ENCODE measurements at regions not wholly inside any gene's neighbourhood (a gene's known extent, or its start where the extent isn't known, plus 50 kb on each side); places are given as distances from the start of the nearest gene placed in this dataset.
"Not testable (repeated sequence)": the region's sequence is repeated elsewhere in the genome, so short reads cannot be mapped to it uniquely, and the experiment has no call there.

DNA sequence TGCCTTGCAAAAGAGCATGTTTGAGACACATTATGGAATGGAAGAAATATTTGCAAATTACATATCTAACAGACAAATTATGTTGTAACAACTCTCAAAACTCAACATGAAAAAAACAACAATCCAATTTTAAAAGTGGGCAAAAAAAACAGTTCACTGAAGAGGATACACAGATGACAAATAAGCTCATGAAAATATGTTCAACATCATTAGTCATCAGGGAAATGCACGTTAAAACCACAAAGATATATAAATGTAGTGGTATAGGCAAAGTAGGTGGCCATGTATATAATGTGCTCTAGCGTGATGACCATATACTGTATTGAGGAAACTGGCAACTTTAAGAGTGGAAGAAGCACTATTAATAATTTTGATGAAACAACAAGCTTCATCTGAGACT, 220.1 kb downstream of the IRS1 start:
- DNase-seq (ENCODE audit: low spot score): no peak

DNA sequence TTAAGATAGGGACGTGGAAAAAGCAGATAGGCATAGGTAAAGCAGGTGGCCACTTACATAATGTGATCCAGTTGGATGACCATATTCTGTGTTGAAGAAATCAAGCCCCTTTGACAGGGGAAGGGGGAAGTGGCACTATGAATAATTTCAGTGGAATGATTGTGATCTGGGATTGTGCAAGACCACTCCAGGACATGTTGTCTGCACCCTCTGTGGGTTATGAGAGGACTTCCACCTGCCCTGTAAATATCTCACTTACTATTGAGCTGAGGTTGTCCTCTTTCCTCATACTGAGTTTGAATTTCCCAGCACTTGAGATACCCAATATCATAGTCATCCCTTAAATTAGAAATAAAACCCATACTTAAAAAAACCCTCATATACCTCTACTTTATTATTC, 220.7 kb downstream of the IRS1 start:
- DNase-seq (ENCODE audit: low spot score): no peak

DNA sequence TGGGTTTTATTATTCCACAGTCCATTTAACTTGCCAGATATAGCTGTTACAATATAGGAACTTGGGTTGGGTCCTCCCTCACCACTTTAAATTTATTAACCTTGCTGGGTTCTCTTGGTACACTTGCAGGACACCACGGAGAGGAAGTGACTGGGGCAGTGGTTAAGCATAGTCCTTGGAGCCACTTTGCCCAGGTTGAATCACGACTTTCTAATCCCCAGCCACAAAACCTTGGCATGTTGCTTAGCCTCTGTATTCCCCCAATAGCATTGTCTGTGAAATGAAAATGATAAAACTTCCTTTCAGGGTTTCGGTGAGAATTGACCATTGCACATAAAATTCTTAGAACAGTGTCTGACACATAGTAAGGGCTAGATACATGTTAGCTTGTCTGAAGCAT, 221.2 kb downstream of the IRS1 start:
- DNase-seq (ENCODE audit: low spot score): peak; percentile 23

DNA sequence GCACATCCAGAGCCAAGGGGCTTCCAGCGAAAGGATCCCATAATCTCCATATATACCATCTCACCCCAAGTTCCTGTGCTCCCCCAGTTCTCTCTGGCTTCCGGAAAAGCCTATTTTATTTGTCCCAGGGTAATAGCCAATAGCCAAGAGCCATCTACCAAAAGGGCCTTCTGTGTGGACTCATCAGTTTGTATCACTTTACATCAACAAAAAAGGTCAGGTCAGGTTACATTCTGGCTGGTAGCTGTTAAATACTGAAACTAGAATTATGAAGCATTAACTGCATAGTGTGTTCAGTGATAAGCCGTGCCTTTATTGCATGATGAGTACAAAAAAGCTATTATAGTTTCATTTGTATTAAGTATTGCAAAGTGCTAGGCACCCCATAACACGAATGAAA, 223.7 kb downstream of the IRS1 start:
- DNase-seq (ENCODE audit: low spot score): no peak

DNA sequence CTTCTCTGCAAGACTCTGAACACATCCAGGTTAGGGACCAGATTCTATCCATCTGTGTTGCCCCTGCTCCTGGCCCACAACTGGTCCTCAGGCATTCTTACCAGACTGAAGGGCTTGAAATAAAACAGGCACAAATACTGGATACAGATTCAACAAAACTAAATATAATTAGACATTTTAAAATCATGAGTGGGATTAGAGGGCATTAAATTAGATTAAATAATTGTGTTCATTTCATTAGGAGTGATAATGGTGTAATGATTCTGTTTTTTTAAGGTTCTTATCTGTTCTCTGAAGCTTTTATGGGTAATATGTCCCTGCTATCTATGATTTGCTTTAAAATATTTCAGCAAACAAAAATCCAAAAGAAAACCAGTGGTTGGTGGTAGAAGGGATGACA, 226.5 kb downstream of the IRS1 start:
- no peak for DNase-seq (ENCODE audit: low spot score)

DNA sequence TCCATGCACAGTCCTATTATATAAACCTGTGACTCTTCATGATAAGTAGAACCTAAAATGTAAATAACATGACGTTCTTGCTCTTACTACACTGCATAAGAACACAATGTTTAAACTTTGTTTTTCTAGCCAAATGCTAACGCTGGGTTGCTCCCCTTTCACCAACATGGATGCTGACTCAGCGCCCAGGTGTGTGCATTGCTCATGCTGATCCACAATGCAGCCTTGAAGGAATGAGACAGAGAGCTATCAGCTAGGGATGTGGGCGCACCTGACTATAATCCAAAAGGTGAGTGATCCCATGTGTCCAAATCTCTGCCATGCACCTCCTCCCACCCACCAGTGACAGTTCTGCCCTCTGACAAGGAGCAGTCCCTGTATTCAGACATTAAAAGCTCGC, 235.0 kb downstream of the IRS1 start:
- no peak for DNase-seq (ENCODE audit: low spot score)

DNA sequence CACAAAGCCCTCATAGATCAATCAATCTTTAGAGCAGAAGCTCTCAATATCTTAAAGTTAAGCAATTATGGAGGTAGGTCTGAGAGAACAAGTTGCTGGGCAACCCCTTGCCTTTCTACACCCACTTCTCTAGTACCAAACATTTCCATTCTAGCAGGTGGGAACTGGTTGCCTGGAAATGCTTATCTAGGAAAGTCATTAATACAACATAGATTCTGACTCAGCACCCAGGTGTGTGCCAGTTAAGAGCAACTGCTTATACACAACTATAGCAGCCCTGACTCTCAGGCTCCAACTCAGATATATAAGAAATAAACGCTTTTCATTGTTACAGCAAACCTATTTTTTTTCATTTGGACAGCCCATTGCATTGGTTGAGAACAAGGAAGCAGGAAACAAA, 237.7 kb downstream of the IRS1 start:
- no peak for DNase-seq (ENCODE audit: low spot score)

DNA sequence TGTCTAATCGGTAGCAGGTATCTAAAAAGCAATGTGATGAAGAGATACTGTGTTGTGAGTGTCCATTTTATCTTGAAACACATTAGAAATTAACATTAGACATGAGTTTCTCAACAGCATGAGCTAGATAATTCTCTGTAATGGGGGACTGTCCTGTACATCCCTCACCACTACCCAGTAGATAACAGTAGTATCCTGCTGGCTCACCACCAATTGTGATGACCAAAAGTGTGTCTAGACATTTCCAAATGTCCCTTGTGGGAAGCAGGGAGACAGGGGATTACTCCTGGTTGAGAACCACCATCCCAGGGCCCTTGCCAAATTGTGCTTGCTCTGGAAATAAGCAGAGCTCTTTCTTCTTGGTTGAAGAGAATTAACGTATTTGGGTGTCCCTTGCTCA, 239.3 kb downstream of the IRS1 start:
- DNase-seq (ENCODE audit: low spot score): no peak

DNA sequence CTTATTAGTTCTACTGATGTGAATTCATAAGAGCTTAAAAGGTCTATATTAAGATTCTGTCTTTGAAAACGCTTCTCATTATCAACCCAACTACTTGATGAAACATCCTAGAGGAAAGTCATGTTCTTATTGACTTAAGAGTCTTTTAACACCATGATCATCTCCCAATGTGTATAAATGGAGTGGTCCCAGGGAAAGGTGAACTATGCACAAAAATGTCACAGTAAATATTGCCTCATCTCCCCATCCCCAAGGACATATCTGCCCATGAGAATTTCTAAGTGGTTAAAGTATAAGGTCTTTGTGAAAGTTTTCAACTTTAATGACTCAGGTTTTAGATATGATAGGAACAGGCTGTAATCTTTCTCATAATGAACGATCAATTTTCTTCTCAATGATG, 240.1 kb downstream of the IRS1 start:
- DNase-seq (ENCODE audit: low spot score): no peak

DNA sequence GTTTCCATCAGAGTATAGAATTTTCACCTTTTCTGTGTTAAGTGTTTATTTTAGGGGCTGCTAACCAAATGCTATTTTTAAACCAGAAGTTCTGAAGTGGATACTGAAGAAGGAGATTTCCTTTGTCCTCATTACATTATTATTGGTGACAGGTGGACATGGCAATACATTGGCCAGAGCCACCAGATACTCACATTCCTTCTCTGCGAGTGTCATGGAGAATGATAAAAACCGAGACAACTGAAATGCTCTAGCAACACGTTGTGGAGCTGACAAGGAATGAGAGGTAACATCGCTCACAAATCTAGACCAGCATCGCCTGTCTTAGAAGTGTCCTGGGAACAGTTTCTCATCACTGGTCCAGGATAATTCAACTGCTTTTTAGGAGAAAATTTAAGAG, 241.2 kb downstream of the IRS1 start:
- DNase-seq (ENCODE audit: low spot score): no peak

DNA sequence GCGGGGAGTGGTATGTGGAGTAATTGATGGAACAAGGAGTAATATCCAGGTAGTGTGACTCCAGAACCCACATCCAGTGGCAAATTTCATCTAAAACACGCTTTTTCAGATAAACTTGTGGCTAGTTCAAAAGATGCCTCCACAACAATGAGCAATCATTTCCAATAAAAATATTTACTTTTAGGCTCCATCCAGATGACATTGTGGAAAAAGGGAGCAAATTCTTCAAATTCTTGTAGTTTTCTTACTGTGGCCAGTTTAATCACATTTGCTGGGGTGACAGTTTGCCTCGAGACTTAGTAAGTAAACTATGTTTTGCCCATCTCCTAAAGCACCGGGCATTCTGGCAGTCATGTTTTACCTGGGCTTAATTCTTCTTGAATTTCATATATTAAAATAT, 243.6 kb downstream of the IRS1 start:
- DNase-seq (ENCODE audit: low spot score): peak; percentile 45

DNA sequence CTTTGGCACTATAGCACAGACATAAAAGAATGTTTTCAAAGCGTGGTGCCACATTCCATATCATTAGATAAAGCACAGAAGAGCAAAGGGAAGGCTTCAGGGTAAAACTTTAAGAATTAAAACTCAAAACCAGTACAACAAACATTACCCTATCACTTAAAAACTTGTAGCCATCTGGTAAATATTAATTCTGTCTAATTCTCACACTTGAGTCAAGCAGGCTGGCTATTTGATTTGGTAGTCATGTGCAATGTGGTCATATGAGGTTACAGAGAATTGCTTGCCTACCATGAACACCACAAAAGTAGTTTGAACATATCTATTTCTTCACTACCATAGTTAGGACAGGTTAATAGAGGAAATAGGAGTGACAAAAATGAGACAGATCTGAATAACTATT, 244.9 kb downstream of the IRS1 start:
- DNase-seq (ENCODE audit: low spot score): no peak

DNA sequence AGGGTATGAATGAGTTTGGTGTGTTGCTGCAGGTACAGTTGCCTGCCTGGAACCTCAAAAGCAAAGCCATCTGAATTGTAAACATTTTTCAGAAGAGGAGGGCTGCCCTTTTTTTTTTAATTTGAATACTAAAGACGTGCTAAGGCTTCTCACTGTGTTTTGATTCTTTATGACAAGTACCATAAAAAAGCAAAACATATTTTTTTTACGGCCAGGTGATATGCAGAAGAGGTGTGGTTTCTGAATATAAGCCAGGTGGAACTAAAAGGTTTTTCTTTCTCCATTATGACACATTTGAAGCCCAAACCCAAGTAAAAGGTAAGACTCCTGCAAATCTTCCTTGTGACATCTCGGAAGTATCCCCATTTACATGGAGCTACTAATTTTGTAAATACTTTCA, 246.3 kb downstream of the IRS1 start:
- no peak for DNase-seq (ENCODE audit: low spot score)

DNA sequence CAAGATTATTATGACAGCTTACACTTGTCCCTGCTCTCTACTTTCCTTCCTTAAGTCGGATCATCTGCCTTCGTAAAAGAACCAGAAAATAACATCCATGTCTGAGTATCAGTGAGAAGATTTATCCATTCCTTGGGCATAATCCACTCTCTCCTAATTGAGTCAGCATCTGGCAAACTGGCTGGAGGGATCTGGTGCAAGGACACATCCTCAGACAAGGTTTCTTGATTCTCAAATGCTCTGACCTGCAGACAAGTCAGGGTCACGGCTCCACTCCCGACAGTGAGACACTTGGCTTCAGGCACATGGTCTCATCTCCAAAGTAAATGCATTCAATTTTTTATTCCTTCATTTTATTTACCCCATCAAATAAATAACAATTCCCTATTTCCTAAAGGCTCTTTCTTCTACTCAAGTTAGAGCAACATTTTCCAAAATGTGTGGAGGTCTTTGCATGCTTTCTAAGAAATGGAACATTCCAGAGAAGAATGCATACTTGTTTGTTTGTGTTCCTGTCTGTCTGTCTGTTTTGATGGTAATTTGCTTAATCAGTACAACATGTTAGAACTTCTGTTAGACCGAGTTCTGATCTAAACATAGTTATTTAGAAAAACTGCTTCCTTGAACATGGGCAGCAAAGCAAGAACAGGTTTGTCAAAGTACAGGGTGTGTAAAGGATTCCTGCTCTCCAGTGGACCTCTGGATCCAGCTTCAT, 246.9 kb downstream of the IRS1 start:
- no peak for DNase-seq (ENCODE audit: low spot score)

DNA sequence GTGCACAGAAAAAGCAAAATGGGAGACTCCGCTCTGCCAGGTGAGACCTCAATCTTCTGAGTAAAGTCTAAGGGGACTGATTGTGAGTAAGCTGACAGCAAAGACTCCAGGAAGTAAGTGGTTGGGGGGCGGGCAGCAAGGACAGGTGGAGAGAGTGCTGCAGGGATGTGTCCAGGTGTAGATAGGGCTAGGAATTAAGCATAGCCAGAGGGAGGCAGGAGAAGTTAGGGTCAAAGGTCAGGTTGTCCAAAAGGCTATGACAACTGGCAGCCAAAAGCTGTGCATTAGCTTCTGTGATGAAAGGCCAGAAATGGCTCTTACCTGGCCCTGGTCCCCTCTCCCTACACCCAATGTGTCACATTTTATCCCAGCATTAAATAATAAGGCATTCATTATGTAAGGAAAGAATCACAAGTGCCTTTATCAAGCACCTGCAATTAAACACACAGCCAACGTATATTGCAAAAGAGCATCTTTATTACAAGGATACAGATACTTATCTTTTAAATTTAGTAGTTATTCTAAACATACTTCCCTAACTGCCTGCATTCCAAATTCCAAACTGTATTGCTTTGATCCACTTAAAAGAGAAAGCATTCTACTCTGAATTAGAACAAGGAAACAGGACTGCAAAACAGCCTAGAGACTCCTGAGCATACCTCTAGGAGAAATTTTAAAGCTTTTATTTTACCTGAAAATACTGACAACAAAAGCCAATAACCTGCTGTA, 247.9 kb downstream of the IRS1 start:
- DNase-seq (ENCODE audit: low spot score): no peak

DNA sequence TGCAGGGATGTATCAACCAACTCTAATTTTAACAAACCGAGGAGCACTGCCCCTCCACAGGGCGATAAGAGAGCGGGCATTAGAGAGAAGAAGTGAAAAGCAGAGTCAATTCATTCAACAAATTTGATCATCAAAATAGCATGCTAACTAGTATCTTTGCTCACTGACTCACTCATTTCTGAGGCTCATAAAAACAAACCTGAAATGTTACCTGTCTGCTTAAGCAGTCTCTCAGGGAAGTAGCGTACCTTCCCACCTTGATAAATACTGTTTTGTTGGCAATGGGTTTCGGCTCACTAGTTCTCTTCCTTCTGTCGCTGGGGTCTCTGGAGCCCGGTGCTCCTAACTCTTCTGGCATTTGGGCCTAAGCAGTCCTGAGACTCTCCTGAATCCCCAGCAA, 248.8 kb downstream of the IRS1 start:
- DNase-seq (ENCODE audit: low spot score): no peak

DNA sequence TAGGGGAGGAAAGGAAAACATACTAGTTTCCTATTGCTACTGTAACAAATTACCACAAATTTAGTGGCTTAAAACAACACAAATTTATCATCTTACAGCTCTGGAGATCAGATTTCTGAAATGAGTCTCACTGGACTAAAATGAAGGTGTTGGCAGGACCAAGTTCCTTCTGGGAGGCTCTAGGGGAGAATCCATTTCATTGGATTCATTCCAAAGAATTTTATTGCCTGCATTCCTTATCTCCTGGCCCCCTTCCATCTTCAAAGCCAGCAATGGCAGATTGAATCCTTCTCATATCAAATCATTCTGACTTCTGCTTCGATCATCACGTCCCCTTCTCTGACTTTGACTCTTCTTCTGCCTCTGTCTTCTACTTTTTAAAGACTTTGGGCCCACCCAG, 250.9 kb downstream of the IRS1 start:
- peak; percentile 38 for DNase-seq (ENCODE audit: low spot score)

DNA sequence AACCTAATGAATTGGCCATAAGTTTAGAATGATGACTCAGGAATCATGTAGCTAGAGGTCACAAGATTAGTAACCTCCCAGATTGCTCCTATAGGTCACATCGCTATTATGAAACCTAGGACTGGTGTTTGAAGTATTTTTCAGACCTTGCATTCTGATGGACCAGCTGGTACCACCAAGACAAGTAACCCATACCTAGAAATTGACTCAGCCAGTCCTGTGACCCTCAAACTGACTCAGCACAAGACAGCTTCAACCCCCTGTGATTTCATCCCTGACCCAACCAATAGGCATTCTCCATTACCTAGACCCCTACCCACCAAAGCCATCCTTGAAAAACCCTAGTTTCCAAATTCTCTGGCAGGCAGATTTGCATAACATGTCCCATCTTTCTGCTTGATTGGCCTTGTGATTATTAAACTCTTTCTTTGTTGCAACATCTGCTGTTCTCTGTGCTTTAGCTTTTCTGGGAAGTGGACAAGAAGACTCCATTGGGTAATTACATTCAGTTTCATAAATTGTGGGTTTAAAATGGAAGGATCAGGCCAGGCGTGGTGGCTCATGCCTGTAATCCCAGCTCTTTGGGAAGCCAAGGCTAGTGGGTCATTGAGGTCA, 254.9 kb downstream of the IRS1 start:
- DNase-seq (ENCODE audit: low spot score): no peak

DNA sequence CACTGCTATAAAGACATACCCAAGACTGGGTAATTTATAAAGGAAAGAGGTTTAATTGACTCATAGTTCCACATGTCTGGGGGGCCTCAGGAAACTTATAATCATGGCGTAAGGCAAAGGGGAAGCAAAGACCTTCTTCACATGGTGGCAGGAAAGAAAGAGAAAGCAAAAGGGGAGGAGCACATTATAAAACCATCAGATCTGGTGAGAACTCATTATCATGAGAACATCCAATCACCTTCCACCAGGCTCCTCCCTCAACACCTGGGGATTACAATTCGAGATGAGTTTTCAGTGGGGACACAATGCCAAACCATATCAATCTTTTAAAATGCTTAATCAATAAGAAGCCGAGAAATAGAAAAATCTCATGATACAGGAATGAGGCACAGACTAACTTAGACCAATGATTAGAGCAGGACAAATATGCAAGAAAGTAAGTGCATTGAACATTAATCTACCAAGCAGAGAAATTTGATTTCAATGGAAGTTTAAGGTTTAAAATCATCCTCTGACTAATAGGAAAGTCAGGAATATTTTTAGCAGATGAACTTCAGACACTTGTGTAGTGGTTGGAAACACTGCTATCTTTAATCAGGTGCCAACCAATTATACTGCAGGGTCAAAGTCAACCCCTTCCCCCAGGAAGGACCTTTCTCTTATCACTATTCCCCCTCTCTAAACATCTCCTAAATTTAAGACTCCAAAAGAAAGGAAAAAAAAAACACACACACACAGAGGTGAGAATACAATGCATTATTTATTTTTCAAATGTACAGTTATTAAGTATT, 259.2 kb downstream of the IRS1 start:
- no peak for DNase-seq (ENCODE audit: low spot score)

DNA sequence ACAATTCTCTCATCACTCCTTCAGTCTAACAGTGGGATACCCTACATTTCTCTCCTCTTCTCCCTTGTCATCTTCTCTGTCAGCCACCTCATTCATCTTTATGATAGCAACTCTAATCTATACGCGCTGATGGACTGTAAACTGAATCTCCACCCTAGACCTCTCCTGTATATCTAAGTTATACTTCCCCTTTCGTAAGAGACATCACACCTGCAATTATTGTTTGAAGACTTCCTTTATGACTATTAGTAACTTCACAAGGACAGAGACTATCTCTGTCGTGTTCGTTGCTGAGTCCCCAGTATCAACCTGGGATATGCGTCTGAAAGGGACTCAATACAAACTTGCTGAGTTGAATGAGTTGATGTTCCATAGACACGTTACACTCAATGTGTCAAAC, 263.2 kb downstream of the IRS1 start:
- no peak for DNase-seq (ENCODE audit: low spot score)

DNA sequence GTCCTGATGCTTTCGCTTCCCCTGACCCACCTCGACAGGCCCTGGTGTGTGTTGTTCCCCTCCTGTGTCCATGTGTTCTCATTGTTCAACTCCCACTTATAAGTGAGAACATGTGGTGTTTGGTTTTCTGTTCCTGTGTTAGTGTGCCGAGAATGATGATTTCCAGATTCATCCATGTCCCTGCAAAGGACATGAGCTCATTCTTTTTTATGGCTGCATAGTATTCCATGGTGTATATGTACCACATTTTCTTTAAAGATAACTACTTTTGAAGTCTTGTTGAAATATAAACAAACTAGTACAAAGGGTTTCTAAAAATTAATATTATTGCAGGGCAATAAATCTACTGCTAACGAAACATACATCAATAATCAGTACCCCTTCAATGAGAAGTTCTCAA, 266.6 kb downstream of the IRS1 start:
- DNase-seq (ENCODE audit: low spot score): not testable (repeated sequence)

DNA sequence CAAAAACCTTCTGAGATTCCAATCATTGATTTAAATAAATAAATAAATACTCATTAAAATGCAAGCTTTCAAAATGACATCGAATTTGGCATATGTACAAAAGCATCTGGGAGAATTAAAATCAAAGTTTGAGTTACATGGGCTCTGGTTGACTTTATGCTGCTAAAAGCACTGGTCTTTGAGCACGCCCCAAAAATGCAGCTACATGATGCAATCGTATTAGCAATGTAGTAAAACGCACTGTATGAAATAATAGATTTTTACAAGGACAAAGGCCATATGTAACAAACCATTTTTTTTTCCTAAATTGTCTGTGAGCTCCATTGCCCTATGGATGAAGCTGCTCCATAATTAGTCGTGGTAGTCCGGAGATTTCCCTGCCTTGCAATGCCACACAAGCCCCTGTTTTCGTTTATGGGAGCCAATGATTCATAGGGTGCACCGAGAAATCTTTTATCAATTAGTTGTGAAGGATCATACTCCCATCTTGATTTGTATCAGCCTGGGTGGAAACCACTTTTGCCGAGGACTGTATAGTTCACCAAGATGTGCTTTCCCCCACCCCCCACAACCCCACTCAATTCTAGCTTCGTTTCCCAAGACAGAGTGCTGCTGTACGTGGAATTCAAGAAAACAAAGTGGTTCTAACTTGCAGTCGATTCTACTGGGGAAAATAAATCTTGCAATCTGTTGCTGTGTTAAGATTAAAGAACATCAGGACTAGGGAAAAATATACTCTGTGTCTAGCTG, 268.4 kb downstream of the IRS1 start:
- DNase-seq (ENCODE audit: low spot score): no peak
